SK-N-SH (cell line): ENCODE measurements at regions not wholly inside any gene's neighbourhood (a gene's known extent, or its start where the extent isn't known, plus 50 kb on each side); places are given as distances from the start of the nearest gene placed in this dataset.

ENCODE experiments used
- CTCF ChIA-PET: fragments of 300-600, 350-600 bp; formaldehyde crosslinking; extraction: SDS; loops from one replicate; lab custom pipeline; 2021; lab: Yijun Ruan, JAX
- POLR2A ChIA-PET: fragments of 350-600 bp; sonication (Branson Sonifier 250); formaldehyde crosslinking; extraction: SDS; loops from one replicate; lab custom pipeline; 2020; ENCODE audit warnings: antibody characterized with exemption, inconsistent platforms; lab: Yijun Ruan, JAX
- DNase-seq: peaks from one replicate; pipeline ENCODE4 v3.0.0; 2012
- H2AFZ ChIP-seq: fragments of 200-600 bp; sonication (generic); 2 replicates; pipeline ENCODE4 v1.8.1; 2016; ENCODE audit warnings: antibody characterized with exemption, mild to moderate bottlenecking, low read depth
- H3F3A ChIP-seq: fragments of 200-600 bp; sonication (generic); replicated peaks from 2 replicates; pipeline ENCODE3; 2016; ENCODE audit warnings: antibody characterized with exemption, mild to moderate bottlenecking; ENCODE audit not compliant: insufficient read depth
- H3K27ac ChIP-seq, 2 experiments: fragments of 200-500 bp in 1 of 2; fragments of 200-600 bp in 1 of 2; sonication (Bioruptor generic) in 1 of 2; sonication (generic), shearing (Covaris generic) in 1 of 2; 2 replicates each; pipeline versions ENCODE4 v1.5.1 to v1.6.1; 2014 to 2016; ENCODE audit warnings: low read depth in 2 of 2, inconsistent platforms in 1 of 2, low read length in 1 of 2, mild to moderate bottlenecking in 1 of 2, mixed read lengths in 1 of 2
- H3K27me3 ChIP-seq: fragments of 200-600 bp; sonication (generic), shearing (Covaris generic); 2 replicates; pipeline ENCODE4 v1.6.1; 2016; ENCODE audit warnings: mixed run types; ENCODE audit not compliant: insufficient read depth
- H3K36me3 ChIP-seq, 2 experiments: fragments of 200-500 bp in 1 of 2; fragments of 200-600 bp in 1 of 2; sonication (Bioruptor generic) in 1 of 2; sonication (generic) in 1 of 2; replicated peaks in 1 of 2; 2 replicates each; pipeline versions ENCODE3 to v1.5.1; 2014 to 2016; ENCODE audit warnings: low read length in 1 of 2, mild to moderate bottlenecking in 1 of 2; ENCODE audit not compliant: insufficient read depth in 2 of 2, control insufficient read depth in 1 of 2
- H3K4me1 ChIP-seq, 2 experiments: fragments of 200-500 bp in 1 of 2; fragments of 200-600 bp in 1 of 2; sonication (Bioruptor generic) in 1 of 2; sonication (generic), shearing (Covaris generic) in 1 of 2; 2 replicates each; pipeline versions ENCODE4 v1.5.1 to v1.6.1; 2014 to 2016; ENCODE audit warnings: low read depth in 1 of 2, low read length in 1 of 2, mixed run types in 1 of 2; ENCODE audit not compliant: insufficient read depth in 2 of 2, control insufficient read depth in 1 of 2
- H3K4me2 ChIP-seq: fragments of 200-600 bp; sonication (generic), shearing (Covaris generic); 2 replicates; pipeline ENCODE4 v1.6.1; 2017; ENCODE audit warnings: mixed run types
- H3K4me3 ChIP-seq, 2 experiments: fragments of 200-500 bp in 1 of 2; fragments of 200-600 bp in 1 of 2; sonication (Bioruptor generic) in 1 of 2; sonication (generic), shearing (Covaris generic) in 1 of 2; 2 replicates each; pipeline versions ENCODE4 v1.5.1 to v1.8.1; 2014 to 2016; ENCODE audit warnings: low read depth in 2 of 2, inconsistent platforms in 1 of 2, low read length in 1 of 2, mild to moderate bottlenecking in 1 of 2, mixed read lengths in 1 of 2, moderate library complexity in 1 of 2
- H3K79me2 ChIP-seq: fragments of 200-600 bp; sonication (generic); 2 replicates; pipeline ENCODE4 v1.8.1; 2017; ENCODE audit warnings: mild to moderate bottlenecking; ENCODE audit not compliant: insufficient read depth
- H3K9ac ChIP-seq: fragments of 200-600 bp; sonication (generic); 2 replicates; pipeline ENCODE4 v1.6.1; 2017; ENCODE audit warnings: mixed run types
- H3K9me2 ChIP-seq: fragments of 200-600 bp; sonication (generic); 2 replicates; pipeline ENCODE4 v1.6.1; 2017; ENCODE audit warnings: mixed run types
- H3K9me3 ChIP-seq: fragments of 200-600 bp; sonication (generic); 2 replicates; pipeline ENCODE4 v1.6.1; 2017; ENCODE audit warnings: mixed run types, mild to moderate bottlenecking, moderate library complexity
- H4K20me1 ChIP-seq: fragments of 200-600 bp; sonication (generic); 2 replicates; pipeline ENCODE4 v1.6.1; 2017; ENCODE audit warnings: mild to moderate bottlenecking, mixed run types; ENCODE audit not compliant: insufficient read depth
- CHD2 ChIP-seq: fragments of 150-350 bp; IDR thresholded peaks from 2 replicates; pipeline ENCODE4 v1.6.1; 2018; ENCODE audit warnings: low read length; ENCODE audit not compliant: partially characterized antibody
- CTCF ChIP-seq: fragments of 200-600 bp; sonication (generic); IDR thresholded peaks from 2 replicates; pipeline ENCODE4 v1.6.1; 2017; ENCODE audit warnings: antibody characterized with exemption, mild to moderate bottlenecking, moderate library complexity
- ELF1 ChIP-seq: IDR thresholded peaks from 2 replicates; pipeline ENCODE4 v1.4.0; 2012
- EZH2phosphoT487 ChIP-seq: fragments of 200-600 bp; sonication (generic); IDR thresholded peaks from 2 replicates; pipeline ENCODE4 v1.6.1; 2017; ENCODE audit warnings: low read depth, mixed run types, mild to moderate bottlenecking, antibody characterized with exemption, moderate library complexity, borderline replicate concordance
- FOSL2 ChIP-seq: IDR thresholded peaks from 2 replicates; pipeline ENCODE4 v1.4.0; 2012; ENCODE audit warnings: low read depth, mild to moderate bottlenecking, moderate library complexity, borderline replicate concordance
- FOXM1 ChIP-seq: IDR thresholded peaks from 2 replicates; pipeline ENCODE4 v1.4.0; 2012; ENCODE audit warnings: low read depth, mild to moderate bottlenecking
- GATA2 ChIP-seq: sonication (generic); formaldehyde crosslinking; IDR thresholded peaks from 2 replicates; pipeline ENCODE4 v1.5.0; 2020; ENCODE audit warnings: mild to moderate bottlenecking, missing genetic modification reagents
- JUND ChIP-seq: IDR thresholded peaks from 2 replicates; pipeline ENCODE4 v1.4.0; 2012
- MEF2A ChIP-seq: IDR thresholded peaks from 2 replicates; pipeline ENCODE4 v1.4.0; 2012; ENCODE audit warnings: low read depth, borderline replicate concordance
- NFIC ChIP-seq: IDR thresholded peaks from 2 replicates; pipeline ENCODE4 v1.4.0; 2012; ENCODE audit warnings: borderline replicate concordance
- NRF1 ChIP-seq: IDR thresholded peaks from 2 replicates; pipeline ENCODE4 v1.6.1; 2012; ENCODE audit warnings: low read depth, mild to moderate bottlenecking, low read length
- PBX3 ChIP-seq: IDR thresholded peaks from 2 replicates; pipeline ENCODE4; 2012
- RCOR1 ChIP-seq: fragments of 150-350 bp; IDR thresholded peaks from 2 replicates; pipeline ENCODE4 v1.6.1; 2017; ENCODE audit warnings: antibody characterized with exemption, low read length
- RFX5 ChIP-seq: IDR thresholded peaks from 2 replicates; pipeline ENCODE4 v1.6.1; 2012; ENCODE audit warnings: mild to moderate bottlenecking, improper control_type of control experiment, low read length
- RXRA ChIP-seq: IDR thresholded peaks from 2 replicates; pipeline ENCODE4 v1.4.0; 2012; ENCODE audit warnings: low read depth, mild to moderate bottlenecking, borderline replicate concordance
- TAF1 ChIP-seq: IDR thresholded peaks from 2 replicates; pipeline ENCODE4 v1.6.1; 2012; ENCODE audit warnings: low read depth, mild to moderate bottlenecking, low read length, moderate library complexity, borderline replicate concordance
- USF2 ChIP-seq: fragments of 150-350 bp; IDR thresholded peaks from 2 replicates; pipeline ENCODE4 v1.6.1; 2017; ENCODE audit warnings: antibody characterized with exemption, low read length, low read depth, borderline replicate concordance
- YY1 ChIP-seq: IDR thresholded peaks from 2 replicates; pipeline ENCODE4 v1.4.0; 2012; ENCODE audit warnings: low read depth, mild to moderate bottlenecking
- WGBS: methylation state at CpG from one replicate; pipeline ENCODE4 v1.1.6; 2017; ENCODE audit warnings: low lambda C conversion rate; 5-methylcytosine and 5-hydroxymethylcytosine counted together

- Histone ChIP-seq H3F3A (no peaks in the 10 kb centered on the region), H3K4me2 (no peak overlapping the region), H3K27ac (no peak overlapping the region), H2AFZ (no peak overlapping the region), H3K9me3 (no peaks in the 10 kb centered on the region), H3K4me1 (no peaks in the 10 kb centered on the region), H3K36me3 (no peaks in the 10 kb centered on the region), H3K27me3 (no peaks in the 10 kb centered on the region), H4K20me1 (no peaks in the 10 kb centered on the region), H3K79me2 (no peaks in the 10 kb centered on the region), H3K4me3 (no peak overlapping the region), H3K9me2 (no peaks in the 10 kb centered on the region), H3K9ac (no peak overlapping the region)
- DNase-seq, result no peak
- TF ChIP-seq YY1 (no peak), CHD2 (no peak), RFX5 (no peak), JUND (no peak), NFIC (no peak), PBX3 (no peak), EZH2phosphoT487 (no peak), FOXM1 (no peak), NRF1 (no peak), CTCF (no peak), USF2 (no peak), RXRA (no peak), RCOR1 (no peak), TAF1 (no peak), GATA2 (CRISPR knock-in tag) (no peak), MEF2A (no peak), ELF1 (no peak), FOSL2 (no peak)
- 11% methylated on average over 3 of the region's 3 CpGs for WGBS
- POLR2A ChIA-PET, result no interaction called here
- CTCF ChIA-PET, result no interaction called here
Observed at GRCh38 chr6:10205120-10205519, 209.8 kb downstream of the TFAP2A start.
